ENCODE measurements at regions not wholly inside any gene's neighbourhood (a gene's known extent, or its start where the extent isn't known, plus 50 kb on each side); places are given as distances from the start of the nearest gene placed in this dataset.
"Not testable (repeated sequence)": the region's sequence is repeated elsewhere in the genome, so short reads cannot be mapped to it uniquely, and the experiment has no call there.

GRCh38 chr2:111407632-111408194 is 287.0 kb downstream of the BCL2L11 start:
- H3K56ac ChIP-seq (ENCODE audit: insufficient read length, low read depth, low read length); H4K8ac ChIP-seq (replicated peaks; ENCODE audit: insufficient read length, low read depth, low read length); H3K27ac Mint-ChIP-seq; H3K9me3 Mint-ChIP-seq; H3K36me3 Mint-ChIP-seq (ENCODE audit: insufficient read depth in 1 of 3, low read depth in 3 of 3); H3K79me2 ChIP-seq (ENCODE audit: insufficient read depth, low read length); H4K5ac ChIP-seq (ENCODE audit: insufficient read length, low read depth, low read length); H3K9me3 ChIP-seq (ENCODE audit: control insufficient read depth, low read depth, low read length); H4K91ac ChIP-seq (ENCODE audit: insufficient read length, low read depth, low read length); H2BK5ac ChIP-seq (ENCODE audit: insufficient read length, low read length); H3K9ac ChIP-seq (ENCODE audit: extremely low read depth, insufficient read length, low read length); DNase-seq; H3K23me2 ChIP-seq (ENCODE audit: insufficient read length, low read depth, low read length, poor library complexity, severe bottlenecking); H4K20me1 ChIP-seq (ENCODE audit: control insufficient read depth, insufficient read depth, insufficient read length); H3K18ac ChIP-seq (ENCODE audit: insufficient read length, low read depth, low read length); H2BK20ac ChIP-seq (ENCODE audit: low read depth, low read length, poor library complexity, severe bottlenecking); H3K4me3 Mint-ChIP-seq; H3K4ac ChIP-seq (ENCODE audit: low read depth, low read length); H3K23ac ChIP-seq (ENCODE audit: insufficient read length, low read depth, low read length); H2BK15ac ChIP-seq (ENCODE audit: low read depth, low read length); H3K27me3 ChIP-seq (ENCODE audit: insufficient read depth, low read length); H3K4me1 Mint-ChIP-seq; H3K79me1 ChIP-seq (ENCODE audit: insufficient read depth, low read depth, low read length, poor library complexity, severe bottlenecking); H2AFZ ChIP-seq (ENCODE audit: low read length); H3K4me1 ChIP-seq (ENCODE audit: insufficient read depth, low read length); H3K14ac ChIP-seq (ENCODE audit: insufficient read depth, low read length); H3T11ph ChIP-seq (ENCODE audit: low read length); H3K4me2 ChIP-seq (ENCODE audit: insufficient read depth, insufficient read length, low read length); H2AK5ac ChIP-seq (ENCODE audit: insufficient read length, low read length); H2BK12ac ChIP-seq (ENCODE audit: insufficient read length, low read depth, low read length); H2BK120ac ChIP-seq (ENCODE audit: low read depth, low read length, poor library complexity, severe bottlenecking); H3K27ac ChIP-seq (ENCODE audit: insufficient read length, low read depth, low read length); H3K27me3 Mint-ChIP-seq (ENCODE audit: low read depth): not testable (repeated sequence)
- no CpG with 5 or more reads among the region's 11 CpGs for WGBS (ENCODE audit: extremely low coverage, insufficient read length, low lambda C conversion rate)

- not testable (repeated sequence) for H3K4me3 Mint-ChIP-seq; H3K27me3 ChIP-seq (ENCODE audit: insufficient read depth, low read length); H3K23me2 ChIP-seq (ENCODE audit: insufficient read length, low read depth, low read length, poor library complexity, severe bottlenecking); H3K79me2 ChIP-seq (ENCODE audit: insufficient read depth, low read length); H3K56ac ChIP-seq (ENCODE audit: insufficient read length, low read depth, low read length); H4K20me1 ChIP-seq (ENCODE audit: control insufficient read depth, insufficient read depth, insufficient read length); H2BK12ac ChIP-seq (ENCODE audit: insufficient read length, low read depth, low read length); H4K8ac ChIP-seq (replicated peaks; ENCODE audit: insufficient read length, low read depth, low read length); H3K79me1 ChIP-seq (ENCODE audit: insufficient read depth, low read depth, low read length, poor library complexity, severe bottlenecking); H3K27me3 Mint-ChIP-seq (ENCODE audit: low read depth); H3K9ac ChIP-seq (ENCODE audit: extremely low read depth, insufficient read length, low read length); H2BK15ac ChIP-seq (ENCODE audit: low read depth, low read length); H3K27ac ChIP-seq (ENCODE audit: insufficient read length, low read depth, low read length); H3K14ac ChIP-seq (ENCODE audit: insufficient read depth, low read length); H2AFZ ChIP-seq (ENCODE audit: low read length); H3K18ac ChIP-seq (ENCODE audit: insufficient read length, low read depth, low read length); H4K5ac ChIP-seq (ENCODE audit: insufficient read length, low read depth, low read length); H2BK20ac ChIP-seq (ENCODE audit: low read depth, low read length, poor library complexity, severe bottlenecking); H3K9me3 ChIP-seq (ENCODE audit: control insufficient read depth, low read depth, low read length); H3K4me1 Mint-ChIP-seq; H4K91ac ChIP-seq (ENCODE audit: insufficient read length, low read depth, low read length); H2BK5ac ChIP-seq (ENCODE audit: insufficient read length, low read length); H3K36me3 Mint-ChIP-seq (ENCODE audit: insufficient read depth in 1 of 3, low read depth in 3 of 3); H3T11ph ChIP-seq (ENCODE audit: low read length); DNase-seq; H2AK5ac ChIP-seq (ENCODE audit: insufficient read length, low read length); H3K27ac Mint-ChIP-seq; H3K9me3 Mint-ChIP-seq; H3K4ac ChIP-seq (ENCODE audit: low read depth, low read length); H3K4me1 ChIP-seq (ENCODE audit: insufficient read depth, low read length); H3K23ac ChIP-seq (ENCODE audit: insufficient read length, low read depth, low read length); H3K4me2 ChIP-seq (ENCODE audit: insufficient read depth, insufficient read length, low read length); H2BK120ac ChIP-seq (ENCODE audit: low read depth, low read length, poor library complexity, severe bottlenecking)
- WGBS (ENCODE audit: extremely low coverage, insufficient read length, low lambda C conversion rate) = no CpG with 5 or more reads among the region's 10 CpGs
Observed at GRCh38 chr2:111410868-111411406, 290.2 kb downstream of the BCL2L11 start.

All from H9 (cell line).